Amniotic stem cell (primary cell): ENCODE measurements at regions not wholly inside any gene's neighbourhood (a gene's known extent, or its start where the extent isn't known, plus 50 kb on each side); places are given as distances from the start of the nearest gene placed in this dataset.

Experiments used
- DNase-seq: peaks from one replicate; lab custom pipeline; 2025; lab: John Stamatoyannopoulos, UW

- no peak for DNase-seq
Observed at GRCh38 chr2:7887441-7887840, 794.4 kb upstream of the ID2 start.

GRCh38 chr2:7888876-7889275 lies 793.0 kb upstream of the ID2 start:
- DNase-seq, result no peak

DNA sequence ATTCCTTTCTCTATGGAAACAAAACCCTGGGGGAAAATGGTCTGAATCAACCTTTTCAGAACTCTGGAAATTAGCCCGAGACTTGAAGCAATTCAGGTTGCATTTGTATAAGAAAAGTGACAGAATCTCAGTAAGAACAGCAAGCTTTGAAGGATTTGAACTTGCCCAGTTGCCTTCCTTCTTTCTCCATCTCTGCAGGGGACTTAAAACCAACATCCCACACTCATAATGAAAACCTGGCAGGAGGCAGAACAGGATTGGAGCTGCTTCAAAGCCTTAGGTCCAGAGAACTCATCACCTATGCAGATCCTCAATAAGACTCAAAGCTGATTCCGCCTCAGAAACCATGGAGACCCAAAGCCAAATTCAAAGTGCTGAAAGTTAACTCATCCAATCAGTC lies 790.5 kb upstream of the ID2 start:
- no peak for DNase-seq

GRCh38 chr2:7895289-7895688 lies 786.6 kb upstream of the ID2 start:
- no peak for DNase-seq

DNA sequence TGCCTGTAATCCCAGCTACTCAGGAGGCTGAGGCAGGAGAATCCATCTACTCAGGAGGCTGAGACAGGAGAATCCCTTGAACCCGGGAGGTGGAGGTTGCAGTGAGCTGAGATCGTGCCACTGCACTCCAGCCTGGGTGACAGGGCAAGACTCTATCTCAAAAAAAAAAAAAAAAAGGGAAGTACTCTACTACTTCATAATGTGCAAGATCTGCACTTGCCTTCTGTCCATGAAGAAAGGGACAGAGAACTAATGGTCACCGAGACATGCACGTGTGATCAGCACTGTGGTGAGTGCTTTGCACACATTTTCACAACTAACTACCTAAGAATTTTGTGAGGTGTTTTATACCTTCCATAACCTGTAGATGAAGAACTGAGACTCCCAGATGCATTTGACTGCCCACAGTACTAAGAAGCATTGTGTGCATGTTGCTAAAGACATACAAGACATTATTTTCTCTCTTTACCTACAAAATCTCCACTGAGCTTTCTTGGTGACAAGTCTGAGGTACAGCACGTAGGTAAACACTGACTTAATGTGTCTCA lies 784.8 kb upstream of the ID2 start:
- DNase-seq, result no peak

GRCh38 chr2:7899241-7899640 lies 782.6 kb upstream of the ID2 start:
- no peak for DNase-seq

DNA sequence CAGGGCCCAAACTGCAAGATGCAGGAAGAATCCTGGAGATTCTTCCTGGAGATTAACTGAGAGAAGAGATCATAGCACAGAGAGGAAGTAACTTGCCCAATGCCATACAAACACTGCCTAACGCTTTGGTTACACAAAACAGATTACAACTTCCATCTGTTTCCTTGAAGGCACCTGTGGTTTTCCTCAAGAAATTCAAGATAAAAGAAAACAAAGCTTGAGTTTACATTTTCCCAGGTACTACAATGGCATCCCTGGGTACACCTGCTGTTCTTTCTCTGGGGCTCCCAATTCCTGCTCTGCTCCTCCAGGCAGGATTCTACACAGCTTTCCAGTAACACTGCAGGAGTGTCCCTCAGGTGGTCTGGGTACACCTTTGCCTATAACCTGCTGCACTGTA lies 781.9 kb upstream of the ID2 start:
- no peak for DNase-seq

GRCh38 chr2:7900593-7900992 lies 781.3 kb upstream of the ID2 start:
- no peak for DNase-seq

DNA sequence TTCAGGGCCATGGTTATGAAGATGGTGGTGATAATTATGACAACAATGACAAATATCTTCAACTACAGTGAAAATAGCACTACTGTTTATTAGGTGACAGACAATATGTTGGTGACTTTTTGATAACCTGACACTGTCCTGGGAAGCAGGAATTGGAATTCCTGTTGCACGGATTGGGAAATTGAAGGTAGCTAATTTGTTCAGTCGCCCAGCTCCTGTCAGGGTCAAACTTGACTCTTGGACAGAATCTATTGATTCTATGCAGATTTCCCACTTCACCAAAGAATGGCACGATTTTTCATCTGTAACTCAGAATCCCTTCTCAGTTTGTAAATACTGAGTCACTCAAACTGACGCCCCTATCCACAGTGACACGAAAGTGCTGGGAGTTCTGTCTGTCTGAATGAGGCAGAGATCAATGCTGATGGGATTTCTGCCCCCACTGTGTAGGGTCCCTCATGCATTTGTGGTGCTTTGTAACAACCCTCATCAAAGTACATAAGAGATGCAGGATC lies 779.5 kb upstream of the ID2 start:
- no peak for DNase-seq

DNA sequence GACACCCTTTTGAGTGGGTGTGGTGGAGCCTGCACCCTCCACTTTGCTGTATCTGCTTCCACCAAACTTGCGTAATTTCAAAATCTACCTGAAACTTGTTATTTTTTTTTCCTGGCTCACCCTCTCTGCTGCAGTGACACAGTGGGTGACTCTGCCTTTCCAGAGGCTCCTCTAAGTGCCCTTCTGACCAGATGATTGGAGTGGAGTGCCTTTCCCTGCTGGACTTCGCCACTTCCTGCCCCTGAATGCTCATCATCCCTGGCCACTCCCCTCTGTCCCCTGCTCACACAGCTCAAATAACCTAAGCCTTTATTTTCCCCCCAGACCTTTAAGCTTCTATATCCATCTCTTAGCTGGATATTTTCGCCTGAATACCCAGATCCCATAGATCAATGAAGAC lies 777.5 kb upstream of the ID2 start:
- no peak for DNase-seq

- DNase-seq, result no peak
Observed at GRCh38 chr2:7905756-7906155, 776.1 kb upstream of the ID2 start.

GRCh38 chr2:7906431-7906830 lies 775.4 kb upstream of the ID2 start:
- DNase-seq, result no peak

DNA sequence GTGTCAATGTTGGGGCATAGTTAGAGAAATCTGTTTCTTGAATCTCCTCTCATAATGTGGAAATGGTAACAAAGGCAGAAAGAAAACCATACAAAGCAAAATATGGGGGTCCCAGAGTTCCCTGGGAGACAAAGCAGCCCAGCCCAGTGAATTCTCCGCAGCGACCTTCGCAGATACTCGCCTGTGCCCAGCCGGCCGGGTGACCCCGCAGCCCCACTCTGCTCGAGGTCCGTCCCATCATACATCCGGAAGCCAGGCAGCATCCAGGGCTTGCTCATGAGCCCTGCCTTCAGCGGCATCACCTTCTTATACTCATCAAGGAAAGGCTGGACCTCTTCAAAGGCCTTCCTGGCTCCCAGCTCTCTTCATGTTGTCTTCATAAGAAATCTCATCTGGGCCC lies 774.8 kb upstream of the ID2 start:
- no peak for DNase-seq

- DNase-seq, result no peak
Observed at GRCh38 chr2:7910752-7911151, 771.1 kb upstream of the ID2 start.

GRCh38 chr2:7911196-7911595 lies 770.7 kb upstream of the ID2 start:
- no peak for DNase-seq

- DNase-seq, result no peak
Observed at GRCh38 chr2:7913974-7914373, 767.9 kb upstream of the ID2 start.

- DNase-seq, result no peak
Observed at GRCh38 chr2:7915302-7916091, 766.4 kb upstream of the ID2 start.

DNA sequence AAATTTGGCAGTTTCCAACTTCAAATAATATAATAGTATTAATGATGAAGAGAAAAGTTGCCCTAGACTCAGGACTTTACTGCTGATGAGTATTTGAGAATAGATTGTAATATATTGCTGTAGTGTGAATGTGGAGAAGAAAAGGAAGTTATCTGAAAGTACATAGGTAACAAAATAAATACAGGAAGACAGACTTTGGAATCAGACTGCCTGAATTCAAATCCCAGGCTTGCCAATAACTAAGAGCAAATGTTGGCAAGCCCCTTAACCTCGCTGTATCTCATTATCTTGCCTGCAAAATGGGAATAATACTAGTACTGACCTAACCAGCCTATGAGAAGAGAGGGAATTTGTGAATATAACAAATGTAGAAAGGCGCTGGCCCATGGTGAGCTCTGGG lies 765.2 kb upstream of the ID2 start:
- DNase-seq, result no peak

- no peak for DNase-seq
Observed at GRCh38 chr2:7919510-7919909, 762.3 kb upstream of the ID2 start.

DNA sequence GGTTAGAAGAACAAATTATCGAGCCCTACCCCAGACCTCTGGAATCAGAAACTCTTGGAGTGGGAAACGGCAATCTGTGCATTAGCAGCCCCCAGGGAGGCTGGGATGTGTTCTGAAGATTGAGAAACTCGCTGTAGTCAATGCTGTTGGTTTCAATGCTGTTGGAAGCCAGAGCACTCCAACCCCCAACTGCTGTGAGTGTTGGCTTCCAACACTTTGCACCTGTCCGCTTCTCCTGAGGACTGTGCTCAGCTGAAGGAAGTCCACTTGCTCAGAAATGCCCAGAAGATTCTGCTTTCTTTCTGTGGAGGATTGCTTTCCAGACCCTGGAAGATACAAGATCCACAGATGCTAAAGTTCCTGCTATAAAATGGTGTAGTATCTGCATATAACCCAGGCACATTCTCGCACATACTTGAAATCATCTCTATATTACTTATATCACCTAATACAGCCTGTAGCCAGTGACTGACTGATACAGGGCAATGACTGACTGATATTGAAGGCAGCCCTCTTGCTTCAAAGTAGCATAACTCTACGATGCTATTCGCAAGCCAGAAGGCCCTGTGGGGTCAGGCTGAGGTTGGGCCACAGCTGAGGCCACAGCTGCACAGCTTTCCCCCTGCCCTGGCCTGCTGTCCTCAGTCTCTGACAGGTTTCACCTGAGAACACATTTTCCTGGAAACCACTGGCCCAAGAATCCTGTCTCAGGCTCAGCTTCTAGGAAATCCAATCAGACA lies 757.7 kb upstream of the ID2 start:
- no peak for DNase-seq

DNA sequence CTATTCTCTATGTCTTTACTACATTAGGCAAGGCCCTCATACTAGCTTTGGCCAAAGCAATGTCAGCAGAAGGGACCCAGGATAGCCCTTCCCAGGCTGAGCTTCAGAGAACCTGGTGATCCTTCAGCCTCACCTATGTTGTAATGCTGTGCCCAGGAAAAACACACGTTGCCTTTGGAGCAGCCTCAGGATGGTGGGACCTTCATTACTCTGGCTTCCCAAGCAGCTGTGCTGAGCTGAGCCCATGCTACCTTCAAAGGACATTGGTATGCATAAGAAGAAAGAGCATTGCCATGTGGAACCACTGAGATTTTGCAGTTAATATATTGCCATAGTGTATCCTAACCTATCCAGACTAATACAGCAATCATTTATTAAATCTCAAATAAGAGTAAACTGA lies 756.4 kb upstream of the ID2 start:
- DNase-seq, result no peak

DNA sequence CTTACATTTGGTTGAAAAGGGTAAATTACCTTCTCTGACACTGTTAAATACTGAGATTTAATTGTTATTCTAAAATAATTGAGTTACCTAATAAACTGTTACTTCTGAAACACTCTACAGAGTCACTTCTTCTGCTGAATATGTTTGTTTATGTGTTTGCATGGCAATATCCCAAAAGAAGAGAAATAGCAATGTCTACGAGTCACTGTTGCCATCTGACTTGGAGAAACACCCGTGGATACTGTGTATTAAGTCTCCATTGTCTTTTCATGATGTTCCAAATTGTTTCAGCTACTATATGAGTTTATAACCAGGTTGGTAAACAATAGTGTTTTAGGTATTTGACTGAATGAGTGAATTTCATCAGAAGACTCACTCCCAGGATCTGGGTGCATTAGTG lies 754.2 kb upstream of the ID2 start:
- DNase-seq, result no peak

- no peak for DNase-seq
Observed at GRCh38 chr2:7929281-7929680, 752.6 kb upstream of the ID2 start.
